ENCODE measurements at regions not wholly inside any gene's neighbourhood (a gene's known extent, or its start where the extent isn't known, plus 50 kb on each side); places are given as distances from the start of the nearest gene placed in this dataset.

GRCh38 chr6:54060286-54060685 lies 51.0 kb upstream of the MLIP start:
- no peak for DNase-seq

Measured in hematopoietic multipotent progenitor cell treated with erythropoietin and hydrocortisone succinate and interleukin-3 and kit ligand, for 8 days (in vitro differentiated cells).